Tibial artery (tissue), 4 donors: ENCODE measurements at regions not wholly inside any gene's neighbourhood (a gene's known extent, or its start where the extent isn't known, plus 50 kb on each side); places are given as distances from the start of the nearest gene placed in this dataset.

Source experiments
- DNase-seq, 2 donors: peaks; one replicate each; pipeline ENCODE4 v3.0.0-alpha.2; 2019
- H3K27ac ChIP-seq, 2 donors: fragments of 200-600 bp; sonication (generic) in 1 of 2; 1 replicate in 1 of 2; 2 replicates in 1 of 2; pipeline ENCODE4 v1.5.1; 2018 to 2019; ENCODE audit warnings: mild to moderate bottlenecking in 1 of 2
- H3K27me3 ChIP-seq, 2 donors: fragments of 200-600 bp; sonication (generic) in 1 of 2; one replicate each; pipeline versions ENCODE4 v1.5.1 to v1.6.0; 2016 to 2019
- H3K36me3 ChIP-seq, 3 donors: fragments of 200-600 bp; sonication (generic) in 2 of 3; one replicate each; pipeline ENCODE4 v1.5.1; 2016 to 2019; ENCODE audit warnings: mild to moderate bottlenecking in 2 of 3
- H3K4me1 ChIP-seq, 4 donors: fragments of 200-600 bp; sonication (generic) in 2 of 4; 1 replicate in 3 of 4; 2 replicates in 1 of 4; pipeline ENCODE4 v1.5.1; 2016 to 2019
- H3K4me3 ChIP-seq, 2 donors: fragments of 200-600 bp; sonication (generic) in 1 of 2; 1 replicate in 1 of 2; 2 replicates in 1 of 2; pipeline ENCODE4 v1.5.1; 2018 to 2019; ENCODE audit warnings: mild to moderate bottlenecking in 2 of 2
- H3K9me3 ChIP-seq, 3 donors: fragments of 200-600 bp; sonication (generic) in 1 of 3; one replicate each; pipeline ENCODE4 v1.5.1; 2016 to 2019
- intact Hi-C: fragments of 100-400 bp; cut with DNase I; formaldehyde crosslinking; loops from one replicate; pipeline ENCODE4 v1.15.0; 2023; ENCODE audit warnings: low total_unique reads
- TF ChIP-seq, protein P1 (sequence below), 2 experiments: fragments of 200-600 bp in 1 of 2; fragments of 450-650 bp in 1 of 2; IDR thresholded peaks; one replicate each; pipeline ENCODE4 v1.5.1; 2017 to 2019; ENCODE audit warnings: antibody characterized with exemption in 2 of 2, mild to moderate bottlenecking in 1 of 2, moderate library complexity in 1 of 2

DNA sequence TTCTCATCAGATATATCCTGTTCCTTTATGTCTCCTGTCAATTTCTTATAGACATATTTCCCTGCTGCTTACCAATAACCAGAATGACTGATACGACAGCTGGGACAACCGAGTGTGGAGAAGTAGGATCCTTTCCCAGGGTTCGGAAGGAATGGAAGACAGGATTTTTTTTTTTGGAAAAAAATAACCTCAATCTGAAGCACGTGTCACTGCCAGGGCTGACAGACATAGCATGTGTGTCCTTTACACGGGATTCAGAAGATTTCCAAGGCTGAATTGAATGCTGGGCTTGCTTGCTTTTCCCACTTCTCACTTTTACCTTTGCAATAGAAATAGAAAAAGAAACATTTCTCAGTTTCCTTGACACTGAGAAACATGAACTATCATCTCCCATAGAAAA lies 245.7 kb downstream of the GRIN2B start:
- TF ChIP-seq, protein P1, sequence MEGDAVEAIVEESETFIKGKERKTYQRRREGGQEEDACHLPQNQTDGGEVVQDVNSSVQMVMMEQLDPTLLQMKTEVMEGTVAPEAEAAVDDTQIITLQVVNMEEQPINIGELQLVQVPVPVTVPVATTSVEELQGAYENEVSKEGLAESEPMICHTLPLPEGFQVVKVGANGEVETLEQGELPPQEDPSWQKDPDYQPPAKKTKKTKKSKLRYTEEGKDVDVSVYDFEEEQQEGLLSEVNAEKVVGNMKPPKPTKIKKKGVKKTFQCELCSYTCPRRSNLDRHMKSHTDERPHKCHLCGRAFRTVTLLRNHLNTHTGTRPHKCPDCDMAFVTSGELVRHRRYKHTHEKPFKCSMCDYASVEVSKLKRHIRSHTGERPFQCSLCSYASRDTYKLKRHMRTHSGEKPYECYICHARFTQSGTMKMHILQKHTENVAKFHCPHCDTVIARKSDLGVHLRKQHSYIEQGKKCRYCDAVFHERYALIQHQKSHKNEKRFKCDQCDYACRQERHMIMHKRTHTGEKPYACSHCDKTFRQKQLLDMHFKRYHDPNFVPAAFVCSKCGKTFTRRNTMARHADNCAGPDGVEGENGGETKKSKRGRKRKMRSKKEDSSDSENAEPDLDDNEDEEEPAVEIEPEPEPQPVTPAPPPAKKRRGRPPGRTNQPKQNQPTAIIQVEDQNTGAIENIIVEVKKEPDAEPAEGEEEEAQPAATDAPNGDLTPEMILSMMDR (IDR thresholded peaks at IDR 0.05), result no peak
- no peaks in the 10 kb centered on the region for H3K27me3 ChIP-seq
- no peak overlapping the region for H3K4me3 ChIP-seq
- H3K27ac ChIP-seq, result no peak overlapping the region
- no peaks in the 10 kb centered on the region for H3K9me3 ChIP-seq
- no peak for DNase-seq
- intact Hi-C loops, result no loop called here
- H3K36me3 ChIP-seq, result no peaks in the 10 kb centered on the region
- H3K4me1 ChIP-seq, result no peaks in the 10 kb centered on the region

DNA sequence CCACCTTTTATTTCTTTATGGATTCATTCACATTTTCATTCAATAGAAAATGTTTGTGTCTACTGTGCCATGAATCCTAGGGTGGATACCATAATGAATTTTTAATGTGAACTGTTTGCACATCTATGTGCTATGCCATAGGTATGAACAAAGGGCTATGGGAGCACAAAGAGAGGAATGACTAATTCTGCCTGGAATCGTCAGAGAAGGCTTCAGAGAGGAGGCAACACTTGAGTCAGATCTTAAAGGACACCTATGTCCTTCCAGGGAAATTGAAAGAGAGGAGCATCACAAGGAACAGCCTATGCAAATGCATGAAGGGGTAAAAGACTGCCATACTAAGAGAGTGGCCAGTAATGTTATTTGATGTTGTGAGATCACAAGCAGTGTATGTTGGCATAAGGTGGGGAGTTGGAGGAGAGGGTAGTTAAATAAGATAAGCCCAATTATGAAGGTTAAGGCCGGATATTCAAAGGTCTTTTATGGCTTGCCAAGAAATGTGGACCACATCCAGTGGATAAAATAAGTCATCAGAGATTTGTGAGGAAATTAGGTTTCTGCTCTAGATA lies 246.7 kb downstream of the GRIN2B start:
- DNase-seq, result no peak
- intact Hi-C loops, result no loop called here
- H3K4me1 ChIP-seq, result no peaks in the 10 kb centered on the region
- no peak overlapping the region for H3K27ac ChIP-seq
- no peak overlapping the region for H3K4me3 ChIP-seq
- H3K9me3 ChIP-seq, result no peaks in the 10 kb centered on the region
- no peaks in the 10 kb centered on the region for H3K27me3 ChIP-seq
- TF ChIP-seq, protein P1 (IDR thresholded peaks at IDR 0.05), result no peak
- H3K36me3 ChIP-seq, result no peaks in the 10 kb centered on the region

DNA sequence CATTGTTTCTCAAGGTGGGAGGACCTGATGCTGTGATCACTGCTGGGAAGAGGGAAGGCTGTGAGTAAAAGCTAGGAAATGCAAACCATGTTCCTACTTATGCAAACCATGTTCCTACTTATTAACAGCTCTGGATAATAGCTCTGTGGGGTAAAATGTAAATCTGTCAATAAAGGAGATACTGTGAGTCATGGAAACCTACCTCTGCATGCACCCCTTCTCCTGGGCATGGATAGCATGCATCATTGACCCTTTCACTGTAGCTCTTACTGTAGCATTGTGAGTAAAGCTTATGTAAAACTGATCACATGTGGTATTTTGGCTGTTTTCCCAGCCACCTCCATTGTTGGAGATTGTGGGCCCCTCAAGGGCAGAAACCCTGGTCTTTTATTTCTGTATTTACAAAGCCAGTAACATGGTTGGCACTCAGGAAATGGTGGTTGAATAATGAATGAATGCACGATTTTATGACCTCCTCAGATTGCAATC lies 253.7 kb downstream of the GRIN2B start:
- intact Hi-C loops, result no loop called here
- Histone ChIP-seq H3K4me3 (no peak overlapping the region), H3K9me3 (no peaks in the 10 kb centered on the region), H3K36me3 (no peaks in the 10 kb centered on the region), H3K27ac (no peak overlapping the region), H3K27me3 (no peaks in the 10 kb centered on the region), H3K4me1 (no peaks in the 10 kb centered on the region)
- TF ChIP-seq, protein P1 (IDR thresholded peaks at IDR 0.05), result no peak
- no peak for DNase-seq

DNA sequence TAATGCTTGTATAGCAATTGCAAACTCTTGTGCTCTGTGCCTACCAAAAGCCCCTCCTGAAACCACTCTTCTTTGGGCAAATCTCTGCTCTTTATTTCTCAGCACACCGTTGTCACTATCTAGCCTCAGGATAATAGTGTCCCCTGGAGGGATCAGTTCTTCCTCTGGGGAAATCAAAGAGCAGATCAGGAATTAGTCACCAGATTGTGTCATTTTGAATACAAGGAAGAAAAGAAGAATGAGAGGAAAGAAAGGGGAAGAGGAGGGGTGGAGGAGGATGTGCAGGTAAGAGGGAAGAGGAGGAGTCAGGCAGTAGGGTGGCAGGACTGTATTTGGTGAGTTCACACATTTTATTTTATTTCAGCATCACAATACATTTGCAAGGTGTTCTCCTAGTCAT lies 256.4 kb downstream of the GRIN2B start:
- no peaks in the 10 kb centered on the region for H3K9me3 ChIP-seq
- no peaks in the 10 kb centered on the region for H3K4me1 ChIP-seq
- no peak overlapping the region for H3K4me3 ChIP-seq
- TF ChIP-seq, protein P1 (IDR thresholded peaks at IDR 0.05), result no peak
- H3K36me3 ChIP-seq, result no peaks in the 10 kb centered on the region
- intact Hi-C loops, result no loop called here
- no peak overlapping the region for H3K27ac ChIP-seq
- DNase-seq, result no peak
- H3K27me3 ChIP-seq, result no peaks in the 10 kb centered on the region

DNA sequence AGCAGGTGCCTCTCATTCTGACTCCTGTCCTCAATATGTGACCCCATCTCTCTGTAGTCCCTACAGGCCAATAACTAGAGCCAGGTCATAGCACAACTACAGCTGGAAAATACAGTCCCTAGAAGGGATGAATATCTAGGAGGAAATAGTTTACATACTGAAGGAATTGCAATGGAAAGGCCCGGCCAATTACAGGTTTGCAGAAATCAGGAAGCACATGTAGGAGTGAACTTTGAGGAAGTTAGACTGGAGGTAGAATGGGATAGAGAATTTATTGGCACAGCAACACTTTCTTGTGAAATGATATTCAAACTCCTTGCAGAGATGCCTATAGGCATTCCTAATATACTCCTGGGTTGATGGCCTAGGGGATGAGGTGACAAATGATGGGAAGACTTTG lies 257.3 kb downstream of the GRIN2B start:
- DNase-seq, result no peak
- no peak overlapping the region for H3K27ac ChIP-seq
- H3K36me3 ChIP-seq, result no peaks in the 10 kb centered on the region
- no peak overlapping the region for H3K4me3 ChIP-seq
- TF ChIP-seq, protein P1 (IDR thresholded peaks at IDR 0.05), result no peak
- H3K27me3 ChIP-seq, result no peaks in the 10 kb centered on the region
- no peaks in the 10 kb centered on the region for H3K4me1 ChIP-seq
- intact Hi-C loops, result no loop called here
- no peaks in the 10 kb centered on the region for H3K9me3 ChIP-seq

DNA sequence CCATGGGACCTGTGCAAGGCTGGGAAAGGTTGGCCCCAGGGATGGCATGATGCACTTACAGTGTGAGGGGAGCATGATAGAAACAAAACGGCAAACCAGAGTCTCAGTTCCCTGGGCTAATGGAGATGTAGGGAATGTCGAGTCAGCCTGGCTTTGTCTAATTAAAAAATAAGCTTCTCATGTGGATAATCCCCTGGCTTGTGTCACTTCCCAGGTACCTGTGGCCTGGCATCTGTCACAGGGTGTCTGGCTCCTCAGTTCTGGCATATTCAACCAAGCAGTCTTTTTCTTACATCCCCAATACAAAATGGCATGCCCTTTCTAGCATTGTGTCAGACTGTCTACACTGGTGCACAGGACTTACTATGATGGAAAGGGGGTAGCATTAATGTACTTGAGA lies 261.4 kb downstream of the GRIN2B start:
- TF ChIP-seq, protein P1 (IDR thresholded peaks at IDR 0.05), result no peak
- no peak overlapping the region for H3K27ac ChIP-seq
- no peaks in the 10 kb centered on the region for H3K36me3 ChIP-seq

More for the DNA sequence above, 261.4 kb downstream of the GRIN2B start:
- DNase-seq, result no peak
- intact Hi-C loops, result no loop called here
- Histone ChIP-seq H3K27me3 (no peaks in the 10 kb centered on the region), H3K4me1 (no peaks in the 10 kb centered on the region), H3K9me3 (no peaks in the 10 kb centered on the region), H3K4me3 (no peak overlapping the region)
